H9 (cell line): ENCODE measurements at regions not wholly inside any gene's neighbourhood (a gene's known extent, or its start where the extent isn't known, plus 50 kb on each side); places are given as distances from the start of the nearest gene placed in this dataset.

ENCODE experiments used
- DNase-seq: peaks from one replicate; pipeline ENCODE4 v3.0.0-alpha.2; 2017
- H2AFZ ChIP-seq: one replicate; pipeline ENCODE4 v1.6.1; 2013; ENCODE audit warnings: mild to moderate bottlenecking, low read length, control low read depth, moderate library complexity
- H2AK5ac ChIP-seq: 2 replicates; pipeline ENCODE4 v1.6.1; 2013; ENCODE audit warnings: low read length, control low read depth, mixed read lengths; ENCODE audit not compliant: insufficient read length
- H2BK120ac ChIP-seq: one replicate; pipeline ENCODE4 v1.6.1; 2013; ENCODE audit warnings: low read depth, mild to moderate bottlenecking, low read length, control low read depth, inconsistent platforms; ENCODE audit not compliant: poor library complexity, severe bottlenecking
- H2BK12ac ChIP-seq: 2 replicates; pipeline ENCODE4 v1.6.1; 2013; ENCODE audit warnings: low read length, control low read depth, mixed read lengths, low read depth; ENCODE audit not compliant: insufficient read length
- H2BK15ac ChIP-seq: 2 replicates; pipeline ENCODE4 v1.6.1; 2013; ENCODE audit warnings: low read depth, low read length, control low read depth
- H2BK20ac ChIP-seq: one replicate; pipeline ENCODE4 v1.6.1; 2013; ENCODE audit warnings: low read depth, mild to moderate bottlenecking, low read length, control low read depth, inconsistent platforms; ENCODE audit not compliant: poor library complexity, severe bottlenecking
- H2BK5ac ChIP-seq: 2 replicates; pipeline ENCODE4 v1.6.1; 2013; ENCODE audit warnings: low read length, control low read depth, mixed read lengths; ENCODE audit not compliant: insufficient read length
- H3K14ac ChIP-seq: 2 replicates; pipeline ENCODE4 v1.6.1; 2013; ENCODE audit warnings: low read length, control low read depth; ENCODE audit not compliant: insufficient read depth
- H3K18ac ChIP-seq: 2 replicates; pipeline ENCODE4 v1.6.1; 2013; ENCODE audit warnings: low read depth, mild to moderate bottlenecking, mixed read lengths, low read length, control low read depth; ENCODE audit not compliant: insufficient read length
- H3K23ac ChIP-seq: 2 replicates; pipeline ENCODE4 v1.6.1; 2013; ENCODE audit warnings: low read length, control low read depth, mixed read lengths, low read depth; ENCODE audit not compliant: insufficient read length
- H3K23me2 ChIP-seq: 2 replicates; pipeline ENCODE4 v1.6.1; 2013; ENCODE audit warnings: low read depth, mild to moderate bottlenecking, mixed read lengths, low read length, control low read depth; ENCODE audit not compliant: insufficient read length, poor library complexity, severe bottlenecking
- H3K27ac ChIP-seq: 2 replicates; pipeline ENCODE4 v1.5.1; 2013; ENCODE audit warnings: low read length, control low read depth, mixed read lengths, low read depth; ENCODE audit not compliant: insufficient read length
- H3K27me3 ChIP-seq: 2 replicates; pipeline ENCODE4 v1.6.1; 2013; ENCODE audit warnings: low read length, control low read depth, inconsistent platforms; ENCODE audit not compliant: insufficient read depth
- H3K4ac ChIP-seq: 2 replicates; pipeline ENCODE4 v1.6.1; 2013; ENCODE audit warnings: low read depth, mild to moderate bottlenecking, control low read depth, inconsistent platforms, low read length, moderate library complexity
- H3K4me1 ChIP-seq: 2 replicates; pipeline ENCODE4 v1.6.1; 2013; ENCODE audit warnings: low read length, control low read depth, inconsistent platforms; ENCODE audit not compliant: insufficient read depth
- H3K4me2 ChIP-seq: 2 replicates; pipeline ENCODE4 v1.6.1; 2013; ENCODE audit warnings: low read length, control low read depth, mixed read lengths; ENCODE audit not compliant: insufficient read length, insufficient read depth
- H3K56ac ChIP-seq: 2 replicates; pipeline ENCODE4 v1.6.1; 2013; ENCODE audit warnings: low read depth, mild to moderate bottlenecking, mixed read lengths, low read length, control low read depth; ENCODE audit not compliant: insufficient read length
- H3K79me1 ChIP-seq: 2 replicates; pipeline ENCODE4 v1.6.1; 2013; ENCODE audit warnings: low read depth, mild to moderate bottlenecking, moderate library complexity, low read length, control low read depth, inconsistent platforms; ENCODE audit not compliant: insufficient read depth, poor library complexity, severe bottlenecking
- H3K79me2 ChIP-seq: 2 replicates; pipeline ENCODE4 v1.6.1; 2013; ENCODE audit warnings: low read length, control low read depth, inconsistent platforms; ENCODE audit not compliant: insufficient read depth
- H3K9ac ChIP-seq: 2 replicates; pipeline ENCODE4 v1.6.1; 2013; ENCODE audit warnings: low read length, control low read depth, mixed read lengths; ENCODE audit not compliant: insufficient read length; ENCODE audit errors: extremely low read depth
- H3K9me3 ChIP-seq: one replicate; pipeline ENCODE4 v1.6.1; 2013; ENCODE audit warnings: low read depth, low read length, inconsistent platforms; ENCODE audit not compliant: control insufficient read depth
- H3T11ph ChIP-seq: one replicate; pipeline ENCODE4 v1.6.1; 2013; ENCODE audit warnings: mild to moderate bottlenecking, low read length, control low read depth, inconsistent platforms
- H4K20me1 ChIP-seq: one replicate; pipeline ENCODE4 v1.6.1; 2013; ENCODE audit not compliant: control insufficient read depth, insufficient read length, insufficient read depth
- H4K5ac ChIP-seq: 2 replicates; pipeline ENCODE4 v1.6.1; 2013; ENCODE audit warnings: low read depth, mild to moderate bottlenecking, mixed read lengths, low read length, control low read depth; ENCODE audit not compliant: insufficient read length
- H4K8ac ChIP-seq: replicated peaks from 2 replicates; pipeline ENCODE4 v1.6.1; 2013; ENCODE audit warnings: low read length, control low read depth, mixed read lengths, low read depth; ENCODE audit not compliant: insufficient read length
- H4K91ac ChIP-seq: 2 replicates; pipeline ENCODE4 v1.6.1; 2013; ENCODE audit warnings: low read depth, mild to moderate bottlenecking, moderate library complexity, mixed read lengths, low read length, control low read depth; ENCODE audit not compliant: insufficient read length
- H3K27ac Mint-ChIP-seq, 3 experiments: 2 replicates in 2 of 3; 3 replicates in 1 of 3; pipeline ENCODE4 v1.8.0; 2020 to 2021; ENCODE audit warnings: mixed read lengths in 3 of 3, mild to moderate bottlenecking in 1 of 3, moderate library complexity in 1 of 3
- H3K27me3 Mint-ChIP-seq: 2 replicates; pipeline ENCODE4 v1.8.0; 2021; ENCODE audit warnings: low read depth, mild to moderate bottlenecking, moderate library complexity, mixed read lengths
- H3K36me3 Mint-ChIP-seq, 3 experiments: 2 replicates in 2 of 3; 3 replicates in 1 of 3; pipeline ENCODE4 v1.8.0; 2020 to 2021; ENCODE audit warnings: low read depth in 3 of 3, mixed read lengths in 3 of 3; ENCODE audit not compliant: insufficient read depth in 1 of 3
- H3K4me1 Mint-ChIP-seq, 2 experiments: 2 replicates each; pipeline ENCODE4 v1.8.0; 2020; ENCODE audit warnings: mixed read lengths in 2 of 2
- H3K4me3 Mint-ChIP-seq, 2 experiments: 2 replicates in 1 of 2; 3 replicates in 1 of 2; pipeline ENCODE4 v1.8.0; 2020 to 2021; ENCODE audit warnings: mild to moderate bottlenecking in 2 of 2, mixed read lengths in 2 of 2, moderate library complexity in 1 of 2
- H3K9me3 Mint-ChIP-seq, 2 experiments: 2 replicates in 1 of 2; 3 replicates in 1 of 2; pipeline ENCODE4 v1.8.0; 2020; ENCODE audit warnings: mild to moderate bottlenecking in 2 of 2, mixed read lengths in 2 of 2, moderate library complexity in 1 of 2
- WGBS: extraction: QIAGEN DNeasy Blood & Tissue Kit; methylation state at CpG from one replicate; pipeline ENCODE4 v1.1.7; 2013; ENCODE audit warnings: missing lambda C conversion rate, low lambda C conversion rate, mixed read lengths; ENCODE audit not compliant: insufficient read length; ENCODE audit errors: extremely low coverage; 5-methylcytosine and 5-hydroxymethylcytosine counted together
- TF ChIP-seq, protein P1 (sequence below): fragments of 200-600 bp; sonication (generic); conservative IDR thresholded peaks from 3 replicates; pipeline ENCODE4 v1.8.0; 2021; ENCODE audit warnings: antibody characterized with exemption, mild to moderate bottlenecking

DNA sequence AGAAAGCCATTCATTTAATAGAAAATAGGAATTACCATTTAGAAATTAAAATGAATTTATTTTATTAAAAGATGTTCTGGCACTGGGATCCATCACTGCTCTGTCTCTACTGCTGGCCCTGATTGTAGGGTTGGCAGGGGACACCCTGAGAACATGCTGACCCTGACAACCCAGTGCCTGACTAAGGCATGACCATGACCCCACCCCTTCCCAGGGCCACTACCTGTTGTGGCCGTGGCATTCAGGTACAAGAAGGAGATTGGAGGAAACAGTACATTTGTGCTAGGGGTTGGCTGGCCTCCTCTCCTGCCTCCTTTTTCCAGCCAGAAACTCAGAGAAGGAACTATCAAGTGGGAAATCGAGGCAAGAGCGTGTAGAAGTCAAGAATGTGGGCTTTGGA is 197.0 kb upstream of the ZMIZ1 start:
- H4K5ac ChIP-seq = no peak overlapping the region
- no peak overlapping the region for H2BK20ac ChIP-seq
- H3K27me3 ChIP-seq = no peaks in the 10 kb centered on the region; the same call in 1 of the 2 replicates
- no peak overlapping the region for H3K27ac ChIP-seq
- Mint-ChIP-seq H3K9me3 (peaks cover 0 to 3% of the 10 kb centered on the region in 2 experiments; a peak in 1 of 5 replicates), H3K27me3 (peaks cover 77% of the 10 kb centered on the region), H3K4me3 (no peak overlapping the region), H3K27ac (no peak overlapping the region), H3K36me3 (no peaks in the 10 kb centered on the region; a peak in 1 of 7 replicates), H3K4me1 (peaks cover 24 to 29% of the 10 kb centered on the region in 2 experiments)
- H2AFZ ChIP-seq = no peak overlapping the region
- H3K4me1 ChIP-seq = peaks cover 10% of the 10 kb centered on the region; the same call in 1 of the 2 replicates
- TF ChIP-seq, protein P1, sequence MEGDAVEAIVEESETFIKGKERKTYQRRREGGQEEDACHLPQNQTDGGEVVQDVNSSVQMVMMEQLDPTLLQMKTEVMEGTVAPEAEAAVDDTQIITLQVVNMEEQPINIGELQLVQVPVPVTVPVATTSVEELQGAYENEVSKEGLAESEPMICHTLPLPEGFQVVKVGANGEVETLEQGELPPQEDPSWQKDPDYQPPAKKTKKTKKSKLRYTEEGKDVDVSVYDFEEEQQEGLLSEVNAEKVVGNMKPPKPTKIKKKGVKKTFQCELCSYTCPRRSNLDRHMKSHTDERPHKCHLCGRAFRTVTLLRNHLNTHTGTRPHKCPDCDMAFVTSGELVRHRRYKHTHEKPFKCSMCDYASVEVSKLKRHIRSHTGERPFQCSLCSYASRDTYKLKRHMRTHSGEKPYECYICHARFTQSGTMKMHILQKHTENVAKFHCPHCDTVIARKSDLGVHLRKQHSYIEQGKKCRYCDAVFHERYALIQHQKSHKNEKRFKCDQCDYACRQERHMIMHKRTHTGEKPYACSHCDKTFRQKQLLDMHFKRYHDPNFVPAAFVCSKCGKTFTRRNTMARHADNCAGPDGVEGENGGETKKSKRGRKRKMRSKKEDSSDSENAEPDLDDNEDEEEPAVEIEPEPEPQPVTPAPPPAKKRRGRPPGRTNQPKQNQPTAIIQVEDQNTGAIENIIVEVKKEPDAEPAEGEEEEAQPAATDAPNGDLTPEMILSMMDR = no peak
- no peak overlapping the region for H4K8ac ChIP-seq
- no peak for DNase-seq
- H3K79me2 ChIP-seq = no peaks in the 10 kb centered on the region
- no peak overlapping the region for H3K56ac ChIP-seq
- no CpG with 5 or more reads among the region's 3 CpGs for WGBS
- no peak overlapping the region for H2BK12ac ChIP-seq
- H3K4ac ChIP-seq = no peak overlapping the region
- no peaks in the 10 kb centered on the region for H3K79me1 ChIP-seq
- H2BK15ac ChIP-seq = no peak overlapping the region
- H3K4me2 ChIP-seq = no peak overlapping the region
- no peak overlapping the region for H3K23ac ChIP-seq
- H4K20me1 ChIP-seq = no peaks in the 10 kb centered on the region
- H4K91ac ChIP-seq = no peak overlapping the region
- H3K9me3 ChIP-seq = no peaks in the 10 kb centered on the region
- no peak overlapping the region for H3T11ph ChIP-seq
- no peaks in the 10 kb centered on the region for H3K23me2 ChIP-seq
- no peak overlapping the region for H3K9ac ChIP-seq
- no peak overlapping the region for H3K18ac ChIP-seq
- no peak overlapping the region for H2BK5ac ChIP-seq
- no peak overlapping the region for H2AK5ac ChIP-seq
- H3K14ac ChIP-seq = no peak overlapping the region
- no peak overlapping the region for H2BK120ac ChIP-seq
